Loucy (cell line): ENCODE measurements at regions not wholly inside any gene's neighbourhood (a gene's known extent, or its start where the extent isn't known, plus 50 kb on each side); places are given as distances from the start of the nearest gene placed in this dataset.
A peak's percentile ranks its signal among the peaks of the same experiment; 100 is the strongest.

ENCODE experiments used
- H2AFZ ChIP-seq: fragments of 200-600 bp; sonication (generic); 2 replicates; pipeline ENCODE4 v1.6.0; 2016; ENCODE audit warnings: antibody characterized with exemption, mild to moderate bottlenecking, low read length, moderate library complexity
- H3F3A ChIP-seq: fragments of 200-600 bp; 2 replicates; pipeline ENCODE4 v1.6.0; 2016; ENCODE audit warnings: antibody characterized with exemption, low read depth, mild to moderate bottlenecking
- H3K27me3 ChIP-seq: fragments of 200-600 bp; sonication (generic); 2 replicates; pipeline ENCODE4 v1.6.1; 2014; ENCODE audit warnings: low read length, mild to moderate bottlenecking; ENCODE audit not compliant: insufficient read depth, poor library complexity, severe bottlenecking
- H3K36me3 ChIP-seq: fragments of 200-600 bp; sonication (generic); 2 replicates; pipeline ENCODE4 v1.6.1; 2016; ENCODE audit warnings: low read length; ENCODE audit not compliant: insufficient read depth
- H3K4me1 ChIP-seq: fragments of 200-600 bp; sonication (generic); 2 replicates; pipeline ENCODE4 v1.5.1; 2014; ENCODE audit warnings: low read length, mild to moderate bottlenecking; ENCODE audit not compliant: insufficient read depth, poor library complexity, severe bottlenecking
- H3K4me2 ChIP-seq: fragments of 200-600 bp; sonication (generic); 2 replicates; pipeline ENCODE4 v1.6.0; 2014; ENCODE audit warnings: antibody characterized with exemption, low read length, low read depth, mild to moderate bottlenecking; ENCODE audit not compliant: poor library complexity, severe bottlenecking
- H3K4me3 ChIP-seq: fragments of 200-600 bp; sonication (generic); 2 replicates; pipeline ENCODE4 v1.5.1; 2014; ENCODE audit warnings: low read length, mild to moderate bottlenecking, mixed read lengths; ENCODE audit not compliant: poor library complexity, severe bottlenecking
- H3K79me2 ChIP-seq: fragments of 200-600 bp; sonication (generic); 2 replicates; pipeline ENCODE4 v1.6.1; 2014; ENCODE audit warnings: low read length; ENCODE audit not compliant: insufficient read depth
- H3K9ac ChIP-seq: fragments of 200-600 bp; sonication (generic); 2 replicates; pipeline ENCODE4 v1.6.0; 2014; ENCODE audit warnings: mild to moderate bottlenecking, low read depth, low read length, moderate library complexity; ENCODE audit not compliant: poor library complexity, severe bottlenecking
- H3K9me2 ChIP-seq: fragments of 200-600 bp; sonication (generic); replicated peaks from 2 replicates; pipeline ENCODE4 v1.6.1; 2016; ENCODE audit warnings: low read depth, low read length, mixed read lengths
- H3K9me3 ChIP-seq: fragments of 200-600 bp; sonication (generic); 2 replicates; pipeline ENCODE4 v1.6.1; 2014; ENCODE audit warnings: mild to moderate bottlenecking, antibody characterized with exemption, low read length, low read depth; ENCODE audit not compliant: insufficient read depth
- H4K20me1 ChIP-seq: fragments of 200-600 bp; sonication (generic); 2 replicates; pipeline ENCODE4 v1.6.0; 2014; ENCODE audit warnings: antibody characterized with exemption, low read length, mild to moderate bottlenecking; ENCODE audit not compliant: insufficient read depth, poor library complexity, severe bottlenecking
- CTCF ChIP-seq: fragments of 200-600 bp; sonication (generic); conservative IDR thresholded peaks from 2 replicates; pipeline ENCODE4 v1.5.1; 2014; ENCODE audit warnings: mild to moderate bottlenecking, antibody characterized with exemption, low read length
- EZH2phosphoT487 ChIP-seq: fragments of 200-600 bp; IDR thresholded peaks from 2 replicates; pipeline ENCODE4 v1.6.1; 2018; ENCODE audit warnings: antibody characterized with exemption, mild to moderate bottlenecking, moderate library complexity, borderline replicate concordance

DNA sequence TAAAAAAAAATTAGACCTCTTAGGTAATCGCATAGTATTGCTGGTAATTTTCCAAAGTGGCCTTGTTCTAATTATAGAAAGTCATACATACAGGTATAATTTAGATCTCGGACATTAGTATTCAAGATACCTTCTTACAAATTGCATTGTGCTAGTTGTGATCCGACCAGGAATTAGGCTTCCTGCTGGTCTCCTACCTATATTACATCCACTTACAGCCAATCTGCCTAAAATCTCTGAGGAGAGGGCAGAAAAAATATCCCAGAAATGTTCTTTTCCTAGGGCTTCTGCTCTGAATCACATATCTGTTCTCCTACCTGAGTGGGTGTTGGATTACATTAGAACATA is 314.7 kb upstream of the GULP1 start:
- Histone ChIP-seq H3F3A (no peaks in the 10 kb centered on the region), H3K9me3 (no peaks in the 10 kb centered on the region), H3K4me3 (no peak overlapping the region), H3K4me2 (no peak overlapping the region), H3K27me3 (no peaks in the 10 kb centered on the region), H2AFZ (no peak overlapping the region), H4K20me1 (no peaks in the 10 kb centered on the region), H3K79me2 (no peaks in the 10 kb centered on the region), H3K4me1 (peaks cover 9% of the 10 kb centered on the region), H3K9me2 (no peaks in the 10 kb centered on the region), H3K9ac (no peak overlapping the region), H3K36me3 (no peaks in the 10 kb centered on the region)
- TF ChIP-seq EZH2phosphoT487 (no peak), CTCF (no peak)

DNA sequence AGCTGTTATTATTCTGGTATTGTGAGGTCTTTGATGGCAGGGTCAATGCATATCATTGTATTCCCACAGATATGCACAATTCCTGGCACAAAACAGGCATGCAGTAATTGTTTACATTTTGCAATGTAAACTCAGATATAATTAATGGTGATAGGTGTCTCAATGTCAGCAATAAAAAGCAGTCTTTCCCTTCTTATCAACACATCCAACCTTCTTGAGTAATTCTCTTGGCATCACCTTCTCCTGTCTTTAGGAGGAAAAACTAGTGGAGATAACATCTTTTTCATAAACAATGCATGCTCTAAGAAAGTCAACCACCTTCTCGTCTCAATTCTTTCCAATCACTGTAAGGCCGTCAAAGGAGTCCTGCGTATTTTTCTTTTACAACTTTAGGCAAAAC is 313.3 kb upstream of the GULP1 start:
- Histone ChIP-seq H3K4me2 (no peak overlapping the region), H2AFZ (no peak overlapping the region), H3F3A (no peaks in the 10 kb centered on the region), H3K4me3 (no peak overlapping the region), H4K20me1 (no peaks in the 10 kb centered on the region), H3K4me1 (peaks cover 17% of the 10 kb centered on the region), H3K9me3 (no peaks in the 10 kb centered on the region), H3K9me2 (no peaks in the 10 kb centered on the region), H3K79me2 (no peaks in the 10 kb centered on the region), H3K36me3 (no peaks in the 10 kb centered on the region), H3K9ac (no peak overlapping the region), H3K27me3 (no peaks in the 10 kb centered on the region)
- TF ChIP-seq EZH2phosphoT487 = no peak
- no peak for TF ChIP-seq CTCF

DNA sequence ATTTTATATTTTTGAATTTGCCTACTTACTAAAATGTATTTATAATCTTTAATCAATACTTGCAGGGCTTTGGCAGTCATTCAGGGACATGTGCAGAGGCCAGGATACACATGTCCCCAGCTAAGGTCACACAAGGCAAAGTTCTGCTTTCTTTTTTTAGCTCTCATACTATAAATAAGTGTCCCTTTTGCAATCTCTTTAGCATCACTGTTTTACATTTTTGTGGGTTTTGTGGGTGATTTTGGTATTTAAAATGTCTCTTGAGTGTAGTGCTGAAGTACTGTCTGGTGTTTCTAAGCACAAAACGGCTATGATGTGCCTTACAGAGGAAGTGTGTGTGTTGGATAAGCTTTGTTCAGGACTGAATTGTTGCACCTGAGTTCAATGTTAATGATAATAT is 309.0 kb upstream of the GULP1 start:
- H3K4me2 ChIP-seq = peak overlapping the region; percentile 41

DNA sequence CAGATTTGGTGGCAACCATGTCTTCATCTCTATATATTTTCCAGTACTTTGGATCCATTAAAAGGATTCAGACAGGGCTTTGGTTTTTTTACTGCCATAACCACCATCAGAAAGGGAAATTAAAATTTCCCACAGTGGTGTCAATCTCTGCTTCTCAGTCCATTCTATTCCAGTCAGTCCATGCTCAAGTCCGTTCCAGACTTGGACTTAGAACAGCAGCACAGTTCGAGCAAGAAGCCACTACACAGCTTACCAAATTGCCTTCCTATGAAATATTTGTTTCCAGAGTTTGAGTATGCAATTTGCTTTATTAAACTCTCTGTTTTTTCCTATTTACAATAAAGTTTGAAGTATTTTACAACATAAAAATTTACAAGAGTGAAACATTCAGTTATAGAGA is 306.5 kb upstream of the GULP1 start:
- no peaks in the 10 kb centered on the region for H3K27me3 ChIP-seq
- H3K79me2 ChIP-seq = no peaks in the 10 kb centered on the region
- no peak overlapping the region for H3K9ac ChIP-seq
- peaks cover 63% of the 10 kb centered on the region for H3K4me1 ChIP-seq
- no peaks in the 10 kb centered on the region for H3K36me3 ChIP-seq
- H3F3A ChIP-seq = peaks cover 2% of the 10 kb centered on the region
- no peak for TF ChIP-seq CTCF
- TF ChIP-seq EZH2phosphoT487 = no peak
- H3K9me3 ChIP-seq = no peaks in the 10 kb centered on the region
- no peaks in the 10 kb centered on the region for H4K20me1 ChIP-seq
- H3K9me2 ChIP-seq = no peaks in the 10 kb centered on the region
- no peak overlapping the region for H3K4me3 ChIP-seq
- H3K4me2 ChIP-seq = peak overlapping the region; percentile 24
- no peak overlapping the region for H2AFZ ChIP-seq

More for the DNA sequence above, 309.0 kb upstream of the GULP1 start:
- Histone ChIP-seq H3K9ac (no peak overlapping the region), H2AFZ (no peak overlapping the region), H3K4me1 (peaks cover 46% of the 10 kb centered on the region), H3K27me3 (no peaks in the 10 kb centered on the region), H4K20me1 (no peaks in the 10 kb centered on the region), H3K36me3 (no peaks in the 10 kb centered on the region), H3K9me2 (no peaks in the 10 kb centered on the region), H3F3A (no peaks in the 10 kb centered on the region), H3K9me3 (no peaks in the 10 kb centered on the region), H3K79me2 (no peaks in the 10 kb centered on the region), H3K4me3 (peak overlapping the region; percentile 39)
- TF ChIP-seq EZH2phosphoT487 = no peak
